ENCODE measurements at regions not wholly inside any gene's neighbourhood (a gene's known extent, or its start where the extent isn't known, plus 50 kb on each side); places are given as distances from the start of the nearest gene placed in this dataset.
"Not testable (repeated sequence)": the region's sequence is repeated elsewhere in the genome, so short reads cannot be mapped to it uniquely, and the experiment has no call there.

DNA sequence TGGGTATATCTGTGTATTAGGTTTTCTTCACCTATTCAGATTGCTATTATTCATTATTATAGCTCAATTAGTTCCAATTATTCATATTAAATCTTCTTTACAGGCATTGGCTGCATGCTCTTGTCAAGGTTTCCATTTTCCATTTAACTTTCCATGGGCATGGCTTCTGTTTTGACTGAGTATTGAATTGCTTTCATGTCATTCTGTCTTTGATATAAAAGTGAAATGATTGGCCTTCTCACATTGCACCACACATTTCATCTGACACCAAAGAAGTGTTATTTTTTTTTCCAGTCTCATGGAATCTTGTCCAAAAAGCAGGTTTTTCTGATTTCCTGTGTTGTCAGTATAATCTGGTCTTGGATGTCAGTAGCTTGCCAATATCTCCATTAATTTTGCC is 1244.3 kb downstream of the RAPGEF2 start:
- no peak for DNase-seq (ENCODE audit: low spot score)

DNA sequence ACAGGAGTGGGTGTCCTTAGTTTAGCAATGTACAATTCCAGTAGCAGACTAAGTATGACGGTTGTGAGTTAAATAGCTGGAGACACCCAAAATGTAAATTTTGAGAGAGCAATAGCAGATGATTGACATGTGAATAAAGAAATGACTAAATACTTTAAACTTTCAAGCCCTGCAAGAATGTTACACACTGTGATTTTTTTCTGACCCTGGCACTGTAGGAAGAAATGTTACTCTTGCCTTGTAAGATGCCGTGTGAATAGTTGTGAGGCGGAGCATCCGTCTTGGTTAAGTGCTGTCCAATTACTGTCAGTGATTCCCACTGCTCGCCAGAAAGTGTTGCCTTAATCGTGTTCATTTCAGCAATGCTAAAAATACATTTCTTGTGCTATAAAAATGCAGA is 1248.1 kb downstream of the RAPGEF2 start:
- DNase-seq (ENCODE audit: low spot score), result no peak

DNA sequence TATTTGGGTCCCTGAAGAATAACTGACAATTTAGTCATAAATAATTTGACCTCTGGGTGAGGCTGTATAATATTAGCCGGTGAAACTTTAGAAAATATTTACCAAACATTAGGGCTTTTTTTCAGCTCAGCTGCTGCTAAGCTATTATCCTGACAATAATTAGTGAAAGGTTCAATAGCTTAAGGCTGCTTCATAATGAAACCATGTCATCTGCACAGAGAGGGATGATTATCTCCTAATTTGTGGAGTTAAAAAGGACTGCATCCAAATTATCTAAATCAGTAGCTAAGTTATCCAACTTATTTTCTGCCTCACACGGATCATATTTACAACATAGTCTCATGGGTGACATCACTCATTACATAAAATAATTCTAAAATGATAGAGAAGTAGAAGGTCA is 1249.8 kb downstream of the RAPGEF2 start:
- no peak for DNase-seq (ENCODE audit: low spot score)

DNA sequence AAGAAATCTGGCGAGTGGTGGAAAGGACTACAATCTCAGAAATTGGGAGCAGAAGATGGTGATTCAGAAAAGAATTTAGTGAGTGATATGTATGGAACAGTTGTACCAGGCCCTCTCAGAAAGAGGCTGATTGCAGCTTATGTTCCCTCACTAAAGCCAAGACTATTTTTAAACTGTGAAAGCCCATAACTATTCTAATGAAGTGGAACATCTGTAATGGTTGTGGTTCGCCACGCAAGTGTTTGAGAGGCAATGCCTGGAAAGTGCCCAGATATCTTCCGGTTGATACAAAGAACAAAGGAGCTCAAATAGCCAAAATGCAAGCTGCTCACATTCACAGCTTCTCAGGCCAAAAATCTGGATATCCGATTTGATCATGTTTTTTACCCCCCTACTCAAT is 1250.7 kb downstream of the RAPGEF2 start:
- no peak for DNase-seq (ENCODE audit: low spot score)

DNA sequence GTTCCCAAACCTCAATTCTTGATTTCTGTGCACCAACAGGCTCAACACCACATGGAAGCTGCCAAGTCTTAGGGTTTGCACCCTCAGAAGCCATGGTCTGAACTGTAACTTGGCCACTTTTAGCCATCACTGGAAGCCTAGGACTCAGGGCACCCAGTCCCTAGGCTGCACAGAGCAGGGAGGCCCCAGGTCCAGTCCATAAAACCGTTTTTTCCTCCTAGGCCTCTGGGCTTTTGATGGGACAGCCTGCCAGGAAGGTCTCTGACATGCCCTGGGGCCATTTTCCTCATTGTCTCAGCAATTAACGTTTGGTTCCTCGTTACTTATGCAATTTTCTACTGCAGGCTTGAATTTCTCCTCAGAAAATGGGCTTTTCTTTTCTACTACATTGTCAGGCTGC is 1259.6 kb downstream of the RAPGEF2 start:
- DNase-seq (ENCODE audit: low spot score), result no peak

DNA sequence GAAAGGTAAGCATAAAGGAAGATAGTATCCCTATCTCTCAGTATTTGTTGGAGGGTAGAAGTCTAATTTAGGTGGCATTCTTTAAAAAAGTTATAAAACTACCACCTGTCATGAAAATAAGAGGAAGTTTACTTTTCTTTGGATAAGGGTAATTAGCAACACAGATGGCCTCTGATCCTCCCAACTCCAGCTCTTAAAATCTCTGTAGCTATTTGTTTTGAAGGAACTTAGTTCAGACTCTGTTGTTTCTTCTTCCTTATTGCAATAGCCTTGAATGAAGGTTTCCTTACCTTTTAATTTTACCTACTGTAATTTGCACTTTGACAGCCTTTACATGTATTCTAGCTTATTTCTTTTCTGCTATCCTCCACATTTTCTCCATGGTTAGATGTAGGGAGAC is 1261.3 kb downstream of the RAPGEF2 start:
- no peak for DNase-seq (ENCODE audit: low spot score)

DNA sequence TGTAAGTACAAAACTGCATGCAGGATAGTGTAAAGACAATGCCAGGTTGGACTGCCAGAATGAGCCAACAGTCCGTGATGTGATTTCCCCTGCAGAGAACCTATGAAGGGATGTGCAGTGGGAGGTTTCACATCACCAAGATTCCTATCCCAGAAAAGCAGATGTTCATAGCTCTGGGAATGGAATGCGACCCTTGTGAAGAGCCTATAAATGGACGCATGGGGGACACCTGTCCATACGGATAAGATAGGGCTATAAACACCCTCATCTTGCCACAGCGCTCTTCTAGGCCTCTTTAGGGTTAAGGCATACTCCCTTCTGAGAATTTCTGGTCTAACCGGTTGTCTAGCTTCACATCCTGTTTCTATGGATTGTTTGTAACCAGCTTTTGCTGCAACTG is 1261.8 kb downstream of the RAPGEF2 start:
- DNase-seq (ENCODE audit: low spot score), result not testable (repeated sequence)

DNA sequence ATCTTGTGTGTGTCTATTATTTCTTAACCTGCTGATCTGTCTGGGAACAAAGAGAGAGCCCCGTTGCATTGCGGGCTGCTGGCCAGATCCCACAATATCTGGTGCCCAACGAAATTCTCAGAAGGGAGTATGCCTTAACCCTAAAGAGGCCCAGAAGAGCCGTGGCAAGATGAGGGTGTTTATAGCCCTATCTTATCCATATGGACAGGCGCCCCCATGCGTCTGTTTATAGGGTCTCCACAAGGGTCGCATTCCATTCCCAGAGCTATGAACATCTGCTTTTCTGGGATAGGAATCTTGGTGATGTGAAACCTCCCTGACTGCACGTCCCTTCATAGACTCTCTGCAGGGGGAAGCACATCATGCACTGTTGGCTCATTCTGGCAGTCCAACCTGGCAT is 1262.5 kb downstream of the RAPGEF2 start:
- DNase-seq (ENCODE audit: low spot score), result not testable (repeated sequence)

DNA sequence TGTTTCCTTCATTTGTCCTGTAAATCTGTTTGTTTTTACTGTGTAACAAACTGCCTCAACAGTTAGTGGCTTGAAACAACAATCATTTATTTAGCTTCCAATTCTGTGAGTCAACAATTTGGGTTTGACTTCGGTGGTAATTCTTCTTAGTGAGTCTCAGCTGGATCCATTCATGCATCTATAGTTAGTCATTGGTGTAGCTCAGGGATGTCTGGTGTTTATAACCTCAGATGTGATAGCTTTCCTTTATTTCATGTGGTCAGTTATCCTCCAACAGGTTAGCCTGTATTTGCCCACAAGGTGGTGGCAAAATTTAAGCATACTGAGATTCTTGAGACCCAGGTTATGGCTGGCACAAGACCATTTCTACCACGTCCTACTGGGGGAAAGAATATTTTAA is 1267.2 kb downstream of the RAPGEF2 start:
- DNase-seq (ENCODE audit: low spot score), result no peak

DNA sequence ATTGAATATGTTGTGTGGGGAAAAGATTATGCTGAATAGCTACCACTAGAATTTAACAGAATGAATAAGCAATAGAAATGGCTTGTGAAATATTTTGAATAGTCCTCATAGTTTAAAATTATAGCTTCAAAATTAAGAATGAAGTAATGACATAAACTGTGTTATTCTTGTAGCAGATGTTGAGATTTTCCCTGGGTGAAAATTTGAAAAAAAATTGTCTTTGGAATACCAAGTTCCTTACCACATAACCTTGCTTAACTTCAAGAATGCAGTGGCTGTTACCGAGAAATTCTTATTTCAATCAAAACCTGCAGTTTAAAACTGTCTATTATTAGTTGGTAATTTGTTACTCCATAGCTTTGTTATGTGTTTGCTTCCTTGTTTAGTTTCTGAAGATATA is 1268.6 kb downstream of the RAPGEF2 start:
- no peak for DNase-seq (ENCODE audit: low spot score)

DNA sequence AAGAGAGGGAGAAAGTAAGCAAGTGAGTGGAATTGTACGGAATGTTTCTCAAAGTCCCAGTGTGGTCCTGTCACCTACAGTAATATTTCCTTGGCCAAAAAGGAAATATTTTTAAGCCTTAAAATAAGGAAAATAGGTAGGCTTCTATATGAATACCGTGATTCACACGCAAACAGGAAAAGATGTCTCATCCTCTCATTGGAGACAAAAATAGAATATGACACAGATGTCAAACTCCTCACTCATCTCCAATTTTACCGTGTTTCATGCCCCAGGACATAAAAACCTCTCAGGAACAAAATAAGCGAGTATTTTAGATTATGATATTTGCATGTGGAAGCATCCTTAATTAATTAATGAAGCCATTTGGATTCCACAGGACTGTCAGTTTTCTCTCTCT is 1269.5 kb downstream of the RAPGEF2 start:
- DNase-seq (ENCODE audit: low spot score), result no peak

DNA sequence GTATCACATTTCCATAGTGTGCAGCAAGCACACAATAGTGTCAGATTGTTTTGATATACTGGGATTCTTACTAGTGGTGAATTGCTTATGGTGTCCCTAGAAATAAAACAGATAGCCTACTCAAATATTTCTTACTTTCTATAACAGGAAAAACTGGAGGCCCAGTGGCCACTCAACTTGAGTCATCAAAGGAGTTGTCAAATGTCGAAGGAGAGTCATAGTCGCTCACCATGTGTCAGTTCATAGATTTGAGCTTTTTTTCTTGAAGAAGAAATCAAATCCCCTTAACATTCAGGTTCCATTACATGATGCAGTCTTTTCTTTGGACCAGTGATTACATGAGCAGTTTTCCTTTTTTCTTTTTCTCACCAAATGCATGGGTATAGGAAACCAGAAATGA is 1271.0 kb downstream of the RAPGEF2 start:
- no peak for DNase-seq (ENCODE audit: low spot score)

DNA sequence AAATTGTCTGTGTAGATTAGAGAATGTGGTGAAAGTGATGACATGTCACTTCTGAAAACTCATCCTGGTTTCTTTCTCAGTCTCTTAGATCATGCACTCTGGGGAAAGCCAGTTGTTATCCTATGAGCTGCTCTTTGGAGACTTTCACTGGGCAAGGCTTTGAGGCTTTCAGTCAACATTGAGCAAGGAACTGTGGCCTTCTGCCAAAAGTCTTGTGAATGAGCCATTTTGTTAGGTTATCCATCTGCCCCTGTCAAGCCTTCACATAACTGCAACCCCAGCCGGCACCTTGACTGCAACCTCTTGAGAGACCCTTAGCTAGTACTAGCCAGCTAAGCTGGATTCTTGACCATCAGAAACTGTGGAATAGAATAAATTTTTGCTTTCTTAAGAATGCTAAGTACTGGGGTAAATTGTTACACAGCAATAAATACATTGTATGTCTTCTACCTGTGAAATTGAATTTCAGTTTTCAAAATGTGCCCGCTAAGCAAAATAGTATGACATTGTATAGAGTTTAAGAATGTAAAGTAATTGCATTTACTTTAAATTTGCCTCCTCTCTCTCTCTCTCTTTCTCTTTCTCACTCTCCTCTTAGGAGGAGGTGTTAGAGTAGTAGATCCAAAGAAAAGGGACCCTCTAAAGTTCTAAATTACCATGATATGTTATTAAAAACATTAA is 1273.0 kb downstream of the RAPGEF2 start:
- no peak for DNase-seq (ENCODE audit: low spot score)

DNA sequence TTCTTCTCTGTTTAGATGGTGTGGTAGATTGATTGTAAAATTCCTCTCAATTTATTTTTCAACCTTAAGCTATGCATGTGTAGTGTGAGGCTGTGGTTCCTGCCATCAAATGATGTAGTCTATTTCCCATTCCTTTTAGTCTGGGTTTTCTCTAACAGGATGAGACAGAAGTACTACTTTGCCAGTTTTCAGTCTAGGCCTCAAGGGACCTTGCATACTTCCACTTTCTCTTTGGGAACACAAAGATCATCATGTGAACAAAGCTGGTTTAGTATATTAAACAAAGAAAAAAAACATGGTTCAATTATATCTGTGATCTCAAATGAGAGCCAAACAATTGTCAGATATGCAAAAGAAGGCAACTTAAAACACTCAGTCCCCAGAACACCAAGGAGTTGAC is 1284.0 kb downstream of the RAPGEF2 start:
- DNase-seq (ENCODE audit: low spot score), result no peak

DNA sequence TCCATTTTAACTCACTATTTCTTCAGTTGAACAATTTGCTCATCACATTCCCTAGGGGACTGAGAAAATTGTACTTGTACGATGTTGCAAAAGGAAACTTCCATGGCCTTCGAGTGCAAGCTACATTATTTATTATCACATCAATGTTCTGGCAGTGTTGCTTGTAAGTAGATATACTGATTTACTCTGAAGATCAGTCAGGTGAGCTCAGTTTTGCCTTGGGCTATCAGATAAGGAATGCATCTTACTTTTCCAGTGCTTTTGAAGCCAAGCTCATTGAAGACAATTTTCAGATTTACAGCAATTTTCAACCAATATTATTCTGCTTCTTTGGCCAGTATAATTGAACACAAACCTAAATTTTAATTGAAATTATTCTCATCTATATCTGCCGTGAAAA is 1296.9 kb downstream of the RAPGEF2 start:
- no peak for DNase-seq (ENCODE audit: low spot score)

DNA sequence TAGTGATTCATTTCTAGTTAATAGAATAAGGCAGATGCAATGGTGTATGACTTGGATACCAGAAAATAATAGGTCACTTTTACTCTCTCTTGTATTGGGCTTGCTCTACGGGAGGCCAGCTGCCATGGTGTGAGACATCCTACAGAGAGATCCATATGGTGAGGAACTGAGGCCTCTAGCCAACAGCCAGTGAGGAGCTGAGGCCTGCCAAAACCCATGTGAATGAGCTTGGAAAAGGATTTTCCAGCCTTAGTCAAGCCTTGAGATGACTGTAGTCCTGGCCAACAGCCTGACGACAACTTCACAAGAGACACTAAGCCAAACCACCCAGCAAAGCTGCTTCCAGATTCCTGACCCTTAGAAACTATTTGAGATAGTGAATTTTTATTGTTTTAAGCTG is 1300.2 kb downstream of the RAPGEF2 start:
- no peak for DNase-seq (ENCODE audit: low spot score)

DNA sequence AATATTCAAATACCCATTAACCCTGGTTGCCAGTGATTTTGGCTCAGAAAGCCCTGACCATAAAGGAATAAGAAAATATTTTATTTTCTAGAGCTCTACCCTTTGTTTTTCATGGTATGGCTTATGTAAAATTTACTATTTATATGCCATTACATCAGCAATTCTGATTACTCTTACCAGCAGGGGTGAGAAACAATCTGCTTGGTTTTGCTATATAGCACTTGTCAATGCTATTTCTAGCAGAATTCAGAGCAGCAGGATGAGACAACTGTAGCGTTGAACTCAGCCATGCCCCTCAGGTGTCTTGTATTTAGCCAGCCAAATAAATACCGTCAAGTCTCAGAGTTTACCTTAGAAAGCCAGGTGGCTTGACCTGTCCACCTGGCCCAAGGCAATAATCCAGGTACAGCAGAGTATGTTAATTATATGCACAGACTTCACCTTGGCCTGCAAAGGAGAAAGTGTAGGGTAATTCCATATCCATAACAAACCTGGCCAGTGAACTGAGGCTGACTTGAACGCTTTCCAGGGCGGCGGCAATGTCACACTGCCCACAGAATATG is 1303.5 kb downstream of the RAPGEF2 start:
- no peak for DNase-seq (ENCODE audit: low spot score)

DNA sequence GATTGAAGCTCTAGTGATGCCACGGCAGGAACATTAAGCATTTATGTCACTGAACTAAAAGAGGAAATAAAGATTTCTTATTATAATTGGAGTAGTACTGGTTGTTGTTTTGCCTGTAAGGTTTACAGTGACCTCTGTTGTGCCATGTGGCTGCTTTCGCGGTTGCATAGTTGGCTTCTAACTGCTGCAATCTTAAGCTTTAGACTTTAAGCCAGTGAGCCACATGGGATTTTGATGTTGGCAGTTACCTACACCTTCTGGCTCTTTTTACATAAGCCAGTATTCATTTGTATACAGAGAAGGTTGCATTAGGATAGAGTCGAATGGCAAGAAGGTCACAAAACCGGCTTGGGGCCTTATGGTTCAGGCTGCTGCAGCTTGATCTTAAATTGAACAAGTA is 1311.6 kb downstream of the RAPGEF2 start:
- no peak for DNase-seq (ENCODE audit: low spot score)

DNA sequence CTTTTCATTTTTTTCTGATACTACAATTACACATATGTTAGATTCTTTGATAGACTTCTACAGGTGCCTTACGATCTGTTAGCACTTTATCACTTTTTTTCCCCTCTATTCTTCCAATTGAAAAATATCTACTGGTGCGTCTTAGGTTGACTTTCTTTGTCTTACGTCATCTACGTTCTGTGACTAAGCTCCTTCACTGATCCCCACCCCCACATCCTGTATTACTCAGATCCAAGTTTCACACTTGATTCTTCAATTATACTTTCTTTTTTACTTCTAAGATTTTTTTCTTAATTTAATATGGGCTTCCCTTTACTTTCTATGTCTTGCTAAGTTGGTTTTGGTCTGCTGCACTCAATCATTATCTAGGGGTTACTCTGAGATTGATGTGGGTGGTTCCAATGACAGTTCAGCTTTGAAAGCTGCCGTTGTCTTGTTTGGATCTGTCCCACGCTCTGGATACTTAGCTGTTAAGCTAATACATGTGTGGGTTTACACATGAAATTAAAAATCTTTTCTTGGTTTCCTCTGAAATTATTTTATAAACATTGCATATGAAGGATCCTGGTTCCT is 1321.1 kb downstream of the RAPGEF2 start:
- DNase-seq (ENCODE audit: low spot score), result no peak

DNA sequence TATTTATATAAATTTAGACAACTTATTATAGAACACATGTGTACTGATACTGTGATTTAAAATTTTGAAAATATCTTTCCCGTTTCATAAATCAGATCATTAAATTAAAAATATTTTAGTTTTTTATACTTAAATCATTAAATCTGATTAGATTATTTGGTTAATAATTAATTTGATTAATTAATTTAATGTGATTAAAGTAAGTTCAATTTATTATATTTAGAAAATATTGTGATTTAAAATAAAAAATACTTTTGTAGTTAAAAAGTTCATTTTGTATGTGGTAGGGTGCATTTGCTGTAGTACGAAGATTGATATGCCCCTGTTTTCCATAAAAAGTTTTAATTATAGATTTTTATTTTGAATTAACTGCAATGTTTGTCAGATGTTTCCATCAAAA is 1323.4 kb downstream of the RAPGEF2 start:
- DNase-seq (ENCODE audit: low spot score), result no peak

DNA sequence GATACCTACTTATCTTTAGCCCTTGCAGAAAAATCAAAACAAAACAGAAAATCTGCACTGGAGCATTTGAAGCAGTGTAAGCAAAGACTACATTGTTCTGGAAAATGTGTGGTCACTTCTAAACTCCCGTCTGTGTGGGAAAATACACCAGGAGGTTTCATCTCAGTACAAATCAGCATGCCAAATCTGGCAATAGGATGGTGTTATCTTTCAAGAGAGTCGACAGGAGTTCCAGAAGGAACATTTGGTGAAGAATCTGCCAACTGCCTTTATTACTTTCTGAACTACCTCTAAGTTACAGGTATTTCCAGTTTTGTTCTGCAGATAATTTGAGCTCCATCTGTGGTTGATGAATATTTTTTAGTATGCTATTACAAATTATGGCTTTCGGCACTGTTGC is 1348.0 kb downstream of the RAPGEF2 start:
- DNase-seq (ENCODE audit: low spot score), result no peak

DNA sequence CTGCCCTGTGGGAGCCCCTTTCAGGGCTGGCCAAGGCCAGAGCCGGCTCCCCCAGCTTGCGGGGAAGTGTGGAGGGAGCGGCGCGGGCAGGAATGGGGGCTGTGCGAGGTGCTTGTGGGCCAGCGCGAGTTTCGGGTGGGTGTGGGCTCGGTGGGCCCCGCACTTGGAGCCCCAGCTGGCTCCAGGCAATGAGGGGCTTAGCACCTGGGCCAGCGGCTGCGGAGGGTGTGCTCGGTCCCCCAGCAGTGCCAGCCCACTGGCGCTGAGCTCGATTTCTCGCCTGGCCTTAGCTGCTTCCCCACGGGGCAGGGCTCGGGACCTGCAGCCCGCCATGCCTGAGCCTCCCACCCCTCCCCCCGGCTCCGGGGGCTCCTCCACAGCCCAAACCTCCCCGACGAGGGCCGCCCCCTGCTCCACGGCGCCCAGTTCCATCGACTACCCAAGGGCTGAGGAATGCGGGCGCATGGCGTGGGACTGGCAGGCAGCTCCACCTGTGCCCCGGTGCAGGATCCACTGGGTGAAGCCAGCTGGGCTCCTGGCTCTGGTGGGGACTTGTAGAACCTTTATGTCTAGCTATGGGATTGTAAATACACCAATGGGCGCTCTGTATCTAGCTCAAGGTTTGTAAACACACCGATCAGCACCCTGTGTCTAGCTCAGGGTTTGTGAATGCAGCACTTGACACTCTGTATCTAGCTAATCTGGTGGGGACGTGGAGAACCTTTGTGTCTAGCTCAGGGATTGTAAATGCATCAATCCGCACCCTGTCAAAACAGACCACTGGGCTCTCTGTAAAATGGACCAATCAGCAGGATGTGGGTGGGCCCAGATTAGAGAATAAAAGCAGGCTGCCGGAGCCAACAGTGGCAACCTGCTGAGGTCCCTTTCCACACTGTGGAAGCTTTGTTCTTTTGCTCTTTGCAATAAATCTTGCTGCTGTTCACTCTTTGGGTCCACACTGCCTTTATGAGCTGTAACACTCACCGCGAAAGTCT is 1379.1 kb downstream of the RAPGEF2 start:
- DNase-seq (ENCODE audit: low spot score), result not testable (repeated sequence)

Data from CD4-positive, alpha-beta T cell treated with Interleukin-15 for 4 hours (primary cell).